K562 (cell line): ENCODE measurements at regions not wholly inside any gene's neighbourhood (a gene's known extent, or its start where the extent isn't known, plus 50 kb on each side); places are given as distances from the start of the nearest gene placed in this dataset.

ENCODE experiments used
- ATAC-seq: fragments of 200-7000 bp; cut with Tn5 transposase; 3 replicates; pipeline ENCODE4 v1.9.1; 2020; ENCODE audit warnings: moderate library complexity
- BruUV-seq: library from RNA; stranded (reverse); fragments of 400-500 nt; replicated peaks from 2 replicates; lab custom pipeline; 2021; lab: Mats Ljungman, UMichigan
- CTCF ChIA-PET: fragments of 300-600 bp; formaldehyde crosslinking; extraction: SDS; loops from one replicate; lab custom pipeline; 2021; ENCODE audit warnings: low intra/inter-chr PET ratio; lab: Yijun Ruan, JAX
- POLR2A ChIA-PET: fragments of 300-600, 350-650 bp; sonication (Branson Sonifier 250); formaldehyde crosslinking; extraction: SDS; loops from one replicate; lab custom pipeline; 2021; ENCODE audit warnings: antibody characterized with exemption, inconsistent platforms; lab: Yijun Ruan, JAX
- DNase-seq, 4 experiments: peaks; one replicate each; pipeline versions ENCODE4 v3.0.0 to v3.0.0-alpha.2; 2011 to 2018; ENCODE audit warnings: low spot score in 3 of 4, mixed read lengths in 3 of 4; ENCODE audit errors: extremely low read depth in 1 of 4
- FAIRE-seq: peaks from 2 replicates; lab custom pipeline; 2011; peaks lifted over from hg19 to GRCh38; lab: Jason Lieb, UNC
- H2AFZ ChIP-seq: 2 replicates; pipeline ENCODE4 v1.6.0; 2011; ENCODE audit warnings: low read depth, low read length, control low read depth, inconsistent platforms
- H3K27ac ChIP-seq: fragments of 200-600 bp; 3 replicates; pipeline ENCODE4 v1.8.0; 2011; ENCODE audit warnings: low read depth, mild to moderate bottlenecking, control low read depth, inconsistent platforms, low read length, moderate library complexity, mixed read lengths; ENCODE audit errors: extremely low read depth
- H3K27me3 ChIP-seq, 2 experiments: fragments of 300-600 bp in 1 of 2; 2 replicates in 1 of 2; 3 replicates in 1 of 2; pipeline versions ENCODE4 v1.6.0 to v1.8.0; 2011; ENCODE audit warnings: inconsistent platforms in 2 of 2, low read length in 2 of 2, mild to moderate bottlenecking in 1 of 2, mixed read lengths in 1 of 2, moderate library complexity in 1 of 2; ENCODE audit not compliant: control insufficient read depth in 2 of 2, insufficient read depth in 2 of 2
- H3K36me3 ChIP-seq: fragments of 300-600 bp; 3 replicates; pipeline ENCODE4 v1.8.0; 2011; ENCODE audit warnings: mild to moderate bottlenecking, low read length, inconsistent platforms; ENCODE audit not compliant: control insufficient read depth, insufficient read depth
- H3K4me1 ChIP-seq, 2 experiments: fragments of 200-600 bp in 1 of 2; replicated peaks in 1 of 2; 2 replicates in 1 of 2; 3 replicates in 1 of 2; pipeline versions ENCODE4 v1.5.1 to v1.8.0; 2011; ENCODE audit warnings: inconsistent platforms in 2 of 2, low read length in 2 of 2, mild to moderate bottlenecking in 1 of 2, mixed read lengths in 1 of 2, moderate library complexity in 1 of 2; ENCODE audit not compliant: control insufficient read depth in 2 of 2, insufficient read depth in 2 of 2
- H3K4me2 ChIP-seq: 2 replicates; pipeline ENCODE4 v1.6.1; 2011; ENCODE audit warnings: low read length, control low read depth, inconsistent platforms, mixed read lengths; ENCODE audit not compliant: insufficient read depth
- H3K4me3 ChIP-seq: fragments of 200-600 bp; sonication (generic), shearing (Covaris generic); 2 replicates; pipeline ENCODE4 v1.5.1; 2016; ENCODE audit warnings: control low read depth, inconsistent platforms
- H3K79me2 ChIP-seq: fragments of 200-600 bp; 3 replicates; pipeline ENCODE4 v1.8.0; 2011; ENCODE audit warnings: low read length, inconsistent platforms; ENCODE audit not compliant: control insufficient read depth, insufficient read depth
- H3K9ac ChIP-seq, 2 experiments: 2 replicates each; pipeline versions ENCODE4 v1.6.0 to v1.6.1; 2011; ENCODE audit warnings: low read depth in 2 of 2, low read length in 2 of 2, control low read depth in 1 of 2, inconsistent platforms in 1 of 2, mild to moderate bottlenecking in 1 of 2, mixed read lengths in 1 of 2; ENCODE audit not compliant: insufficient read depth in 1 of 2
- H3K9me1 ChIP-seq: one replicate; pipeline ENCODE4 v1.6.0; 2011; ENCODE audit warnings: inconsistent platforms, mild to moderate bottlenecking, low read length, moderate library complexity; ENCODE audit not compliant: control insufficient read depth, insufficient read depth
- H3K9me3 ChIP-seq: replicated peaks from 2 replicates; pipeline ENCODE4 v1.5.1; 2011; ENCODE audit warnings: low read depth, low read length, inconsistent platforms; ENCODE audit not compliant: control insufficient read depth, insufficient read depth
- H4K20me1 ChIP-seq: replicated peaks from 2 replicates; pipeline ENCODE4 v1.6.1; 2011; ENCODE audit warnings: low read length, inconsistent platforms, mixed read lengths; ENCODE audit not compliant: control insufficient read depth, insufficient read depth
- ATF1 ChIP-seq, 2 experiments: fragments of 450-650 bp in 1 of 2; IDR thresholded peaks; 2 replicates each; pipeline ENCODE4 v1.6.1; 2016; ENCODE audit warnings: missing compliant biosample characterization in 1 of 2, missing genetic modification characterization in 1 of 2
- JUN ChIP-seq, 2 experiments: sonication (generic) in 1 of 2; formaldehyde crosslinking in 1 of 2; IDR thresholded peaks; 2 replicates each; pipeline versions ENCODE4 v1.6.1 to v1.8.0; 2012 to 2022; ENCODE audit warnings: borderline replicate concordance in 2 of 2, mild to moderate bottlenecking in 2 of 2, improper control_type of control experiment in 1 of 2, low read depth in 1 of 2, low read length in 1 of 2, missing genetic modification reagents in 1 of 2
- NR4A1 ChIP-seq, 2 experiments: fragments of 250-450 bp in 1 of 2; fragments of 450-650 bp in 1 of 2; sonication (Bioruptor Pico) in 1 of 2; IDR thresholded peaks; 2 replicates each; pipeline versions ENCODE4 v1.4.0 to v1.6.1; 2016 to 2020; ENCODE audit warnings: mild to moderate bottlenecking in 2 of 2, missing compliant biosample characterization in 1 of 2, missing genetic modification characterization in 1 of 2, moderate library complexity in 1 of 2
- TAL1 ChIP-seq: fragments of 450-650 bp; IDR thresholded peaks from 2 replicates; pipeline ENCODE4 v1.6.1; 2016; ENCODE audit warnings: mild to moderate bottlenecking
- YY1 ChIP-seq, 3 experiments: IDR thresholded peaks; 2 replicates each; pipeline ENCODE4 v1.6.1; 2011; ENCODE audit warnings: low read length in 2 of 3, mild to moderate bottlenecking in 2 of 3, moderate library complexity in 2 of 3, borderline replicate concordance in 1 of 3, control low read depth in 1 of 3, low read depth in 1 of 3; ENCODE audit not compliant: insufficient read depth in 3 of 3, insufficient replicate concordance in 2 of 3, control insufficient read depth in 1 of 3, insufficient read length in 1 of 3; ENCODE audit errors: extremely low read depth in 1 of 3
- ZNF431 ChIP-seq: sonication (generic); formaldehyde crosslinking; IDR thresholded peaks from 2 replicates; pipeline ENCODE4 v1.8.0; 2022; ENCODE audit warnings: mild to moderate bottlenecking, missing genetic modification reagents
- ZNF766 ChIP-seq: fragments of 200-800 bp; sonication (Bioruptor generic); conservative IDR thresholded peaks from 2 replicates; pipeline ENCODE4 v1.6.1; 2016; ENCODE audit warnings: missing genetic modification characterization, missing compliant biosample characterization
- WGBS: fragments of 100-300 bp; shearing (Covaris generic); methylation state at CpG from one replicate; pipeline ENCODE4 v1.1.6; 2016; ENCODE audit warnings: low coverage, mixed read lengths; ENCODE audit not compliant: insufficient coverage; ENCODE audit errors: missing lambda C conversion rate; 5-methylcytosine and 5-hydroxymethylcytosine counted together
- in situ Hi-C: fragments of 300-500 bp; cut with MboI; formaldehyde crosslinking; loops from 4 replicates; pipeline ENCODE4 v1.15.0; 2018; ENCODE audit warnings: inconsistent platforms, mixed read lengths
- intact Hi-C: fragments of 100-400 bp; cut with micrococcal nuclease; formaldehyde crosslinking; loops from 2 replicates; pipeline ENCODE4 v1.14.2; 2022
- TF ChIP-seq, protein P1 (sequence below): fragments of 450-650 bp; conservative IDR thresholded peaks from 2 replicates; pipeline ENCODE4 v1.6.1; 2016; ENCODE audit warnings: missing genetic modification characterization, low read depth, mild to moderate bottlenecking, control low read depth, missing compliant biosample characterization
- TF ChIP-seq, protein P2 (sequence below), 2 experiments: fragments of 450-650 bp; formaldehyde crosslinking in 1 of 2; IDR thresholded peaks; 2 replicates each; pipeline versions ENCODE4 v1.4.0 to v1.6.1; 2014 to 2020; ENCODE audit warnings: mild to moderate bottlenecking in 2 of 2, borderline replicate concordance in 1 of 2, low read depth in 1 of 2

DNA sequence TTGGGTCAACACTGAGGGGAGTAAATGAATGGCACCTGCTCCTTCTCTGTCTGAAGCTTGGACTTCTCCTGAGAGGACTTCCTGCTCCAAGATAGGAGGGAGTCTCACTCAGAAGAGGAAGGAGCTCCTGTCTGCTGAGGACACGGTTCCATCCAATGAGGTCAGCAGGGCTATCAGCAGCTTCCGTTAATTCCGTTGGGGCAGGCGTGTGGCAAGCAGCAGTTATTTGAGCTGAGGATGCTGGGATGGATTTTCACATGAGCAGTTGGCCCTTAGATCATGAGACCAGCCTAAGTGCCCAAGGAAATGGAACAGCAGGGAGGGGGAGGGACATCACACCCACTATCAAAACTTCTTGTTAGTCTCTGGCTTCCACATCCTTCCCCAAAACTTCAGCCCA, 159.0 kb upstream of the PZP start (continued):
- TF ChIP-seq, protein P1, sequence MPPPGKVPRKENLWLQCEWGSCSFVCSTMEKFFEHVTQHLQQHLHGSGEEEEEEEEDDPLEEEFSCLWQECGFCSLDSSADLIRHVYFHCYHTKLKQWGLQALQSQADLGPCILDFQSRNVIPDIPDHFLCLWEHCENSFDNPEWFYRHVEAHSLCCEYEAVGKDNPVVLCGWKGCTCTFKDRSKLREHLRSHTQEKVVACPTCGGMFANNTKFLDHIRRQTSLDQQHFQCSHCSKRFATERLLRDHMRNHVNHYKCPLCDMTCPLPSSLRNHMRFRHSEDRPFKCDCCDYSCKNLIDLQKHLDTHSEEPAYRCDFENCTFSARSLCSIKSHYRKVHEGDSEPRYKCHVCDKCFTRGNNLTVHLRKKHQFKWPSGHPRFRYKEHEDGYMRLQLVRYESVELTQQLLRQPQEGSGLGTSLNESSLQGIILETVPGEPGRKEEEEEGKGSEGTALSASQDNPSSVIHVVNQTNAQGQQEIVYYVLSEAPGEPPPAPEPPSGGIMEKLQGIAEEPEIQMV (tag), result no peak
- TF ChIP-seq ATF1 (CRISPR knock-in tag; IDR thresholded peaks at IDR 0.05) (no peak), ATF1 (tag; IDR thresholded peaks at IDR 0.05) (peak; percentile 28; the same call in 1 of the 2 replicates), NR4A1 (CRISPR knock-in tag; IDR thresholded peaks at IDR 0.05) (peak; percentile 49; the same call in 1 of the 2 replicates), NR4A1 (tag; IDR thresholded peaks at IDR 0.05) (no peak), YY1 (IDR thresholded peaks at IDR 0.05; ENCODE audit: borderline replicate concordance in 1 of 3, control insufficient read depth in 1 of 3, extremely low read depth in 1 of 3, insufficient read depth in 3 of 3, insufficient read length in 1 of 3, insufficient replicate concordance in 2 of 3, low read depth in 1 of 3, low read length in 2 of 3) (no peak)

GRCh38 chr12:9365296-9365695, 157.1 kb upstream of the PZP start:
- POLR2A ChIA-PET, result interaction anchor here (0.7 kb wide), 1 partner anchor 39 kb away, joined by 3 read pairs; no protein-coding TSS in a partner anchor
- no peak overlapping the region for H3K9ac ChIP-seq
- DNase-seq, result no peak
- no peak overlapping the region for H3K27ac ChIP-seq
- H3K9me3 ChIP-seq, result no peaks in the 10 kb centered on the region; the same call in 1 of the 2 replicates
- H3K27me3 ChIP-seq, result no peaks in the 10 kb centered on the region
- in situ Hi-C loops (no loop called here), intact Hi-C loops (no loop called here)
- H3K4me2 ChIP-seq, result no peak overlapping the region
- H3K4me3 ChIP-seq, result no peak overlapping the region
- no peaks in the 10 kb centered on the region for H3K9me1 ChIP-seq
- no TSS peak for BruUV-seq
- peaks cover 0 to 23% of the 10 kb centered on the region in 2 experiments; a peak in 4 of 5 replicates for H3K4me1 ChIP-seq
- no peak for FAIRE-seq
- 6% methylated on average over 1 of the region's 2 CpGs for WGBS
- CTCF ChIA-PET, result no interaction called here
- no peaks in the 10 kb centered on the region for H3K36me3 ChIP-seq
- ATAC-seq, result no peak
- no peaks in the 10 kb centered on the region for H4K20me1 ChIP-seq
- H3K79me2 ChIP-seq, result no peaks in the 10 kb centered on the region
- H2AFZ ChIP-seq, result no peak overlapping the region
- TF ChIP-seq ZNF766 (CRISPR knock-in tag), result no peak
- no peak for TF ChIP-seq JUN (IDR thresholded peaks at IDR 0.05; ENCODE audit: borderline replicate concordance, low read depth, low read length)
- no peak for TF ChIP-seq JUN (CRISPR knock-in tag; IDR thresholded peaks at IDR 0.05; ENCODE audit: borderline replicate concordance)
- TF ChIP-seq, protein P2, sequence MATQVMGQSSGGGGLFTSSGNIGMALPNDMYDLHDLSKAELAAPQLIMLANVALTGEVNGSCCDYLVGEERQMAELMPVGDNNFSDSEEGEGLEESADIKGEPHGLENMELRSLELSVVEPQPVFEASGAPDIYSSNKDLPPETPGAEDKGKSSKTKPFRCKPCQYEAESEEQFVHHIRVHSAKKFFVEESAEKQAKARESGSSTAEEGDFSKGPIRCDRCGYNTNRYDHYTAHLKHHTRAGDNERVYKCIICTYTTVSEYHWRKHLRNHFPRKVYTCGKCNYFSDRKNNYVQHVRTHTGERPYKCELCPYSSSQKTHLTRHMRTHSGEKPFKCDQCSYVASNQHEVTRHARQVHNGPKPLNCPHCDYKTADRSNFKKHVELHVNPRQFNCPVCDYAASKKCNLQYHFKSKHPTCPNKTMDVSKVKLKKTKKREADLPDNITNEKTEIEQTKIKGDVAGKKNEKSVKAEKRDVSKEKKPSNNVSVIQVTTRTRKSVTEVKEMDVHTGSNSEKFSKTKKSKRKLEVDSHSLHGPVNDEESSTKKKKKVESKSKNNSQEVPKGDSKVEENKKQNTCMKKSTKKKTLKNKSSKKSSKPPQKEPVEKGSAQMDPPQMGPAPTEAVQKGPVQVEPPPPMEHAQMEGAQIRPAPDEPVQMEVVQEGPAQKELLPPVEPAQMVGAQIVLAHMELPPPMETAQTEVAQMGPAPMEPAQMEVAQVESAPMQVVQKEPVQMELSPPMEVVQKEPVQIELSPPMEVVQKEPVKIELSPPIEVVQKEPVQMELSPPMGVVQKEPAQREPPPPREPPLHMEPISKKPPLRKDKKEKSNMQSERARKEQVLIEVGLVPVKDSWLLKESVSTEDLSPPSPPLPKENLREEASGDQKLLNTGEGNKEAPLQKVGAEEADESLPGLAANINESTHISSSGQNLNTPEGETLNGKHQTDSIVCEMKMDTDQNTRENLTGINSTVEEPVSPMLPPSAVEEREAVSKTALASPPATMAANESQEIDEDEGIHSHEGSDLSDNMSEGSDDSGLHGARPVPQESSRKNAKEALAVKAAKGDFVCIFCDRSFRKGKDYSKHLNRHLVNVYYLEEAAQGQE (IDR thresholded peaks at IDR 0.05; ENCODE audit: borderline replicate concordance), result no peak
- TF ChIP-seq, protein P2 (CRISPR knock-in tag; IDR thresholded peaks at IDR 0.05; ENCODE audit: low read depth), result no peak
- no peak for TF ChIP-seq ZNF431 (CRISPR knock-in tag)
- no peak for TF ChIP-seq TAL1
